Uterus (tissue), 2 donors: ENCODE measurements at regions not wholly inside any gene's neighbourhood (a gene's known extent, or its start where the extent isn't known, plus 50 kb on each side); places are given as distances from the start of the nearest gene placed in this dataset.

Source experiments
- CTCF ChIP-seq, 4 experiments: fragments of 200-600 bp in 2 of 4; fragments of 450-650 bp in 2 of 4; sonication (generic) in 2 of 4; IDR thresholded peaks; one replicate each; pipeline ENCODE4 v1.5.1; 2016 to 2019; ENCODE audit warnings: antibody characterized with exemption in 4 of 4, mild to moderate bottlenecking in 2 of 4, moderate library complexity in 1 of 4
- POLR2A ChIP-seq, 2 donors: fragments of 450-650 bp; IDR thresholded peaks; one replicate each; pipeline ENCODE4 v1.6.1; 2016; ENCODE audit warnings: antibody characterized with exemption in 2 of 2, mild to moderate bottlenecking in 1 of 2, moderate library complexity in 1 of 2

- no peak for TF ChIP-seq CTCF (IDR thresholded peaks at IDR 0.05)
- TF ChIP-seq POLR2A (IDR thresholded peaks at IDR 0.05), result no peak
Observed at GRCh38 chrX:774536-774935, 143.9 kb downstream of the SHOX start.
